ENCODE measurements at regions not wholly inside any gene's neighbourhood (a gene's known extent, or its start where the extent isn't known, plus 50 kb on each side); places are given as distances from the start of the nearest gene placed in this dataset.

GRCh38 chr10:8758029-8758428, 703.5 kb downstream of the GATA3 start:
- H3K27ac ChIP-seq (ENCODE audit: insufficient read depth, low read depth, low read length) = no peak overlapping the region
- no peaks in the 10 kb centered on the region for H3K9me1 ChIP-seq (replicated peaks; ENCODE audit: control insufficient read depth, extremely low read depth, insufficient read depth, low read length)
- dilution Hi-C loops (cut with MboI; ENCODE audit: extremely low pct_ligation_motif_present, low sequenced_read_pairs) (no loop called here), intact Hi-C loops (cut with micrococcal nuclease) (no loop called here)
- no peaks in the 10 kb centered on the region for H3K79me2 ChIP-seq (ENCODE audit: control insufficient read depth, insufficient read depth, low read length)
- H3K4me1 ChIP-seq (ENCODE audit: control insufficient read depth, extremely low read depth, insufficient read depth, low read length) = no peaks in the 10 kb centered on the region
- H3K27me3 ChIP-seq (ENCODE audit: control insufficient read depth in 2 of 2, insufficient read depth in 2 of 2, low read length in 2 of 2) = no peaks in the 10 kb centered on the region
- H3K4me2 ChIP-seq (ENCODE audit: insufficient read depth, low read length) = no peak overlapping the region
- DNase-seq (ENCODE audit: low read depth, low spot score) = no peak
- ChIA-PET CTCF (no interaction called here), POLR2A (no interaction called here)
- no peak for FAIRE-seq
- TF ChIP-seq POLR2AphosphoS5 (IDR thresholded peaks at IDR 0.05; ENCODE audit: insufficient read depth, low read depth, low read length) (no peak), MYC (IDR thresholded peaks at IDR 0.05; ENCODE audit: low read depth, low read length) (no peak), CTCF (IDR thresholded peaks at IDR 0.05; ENCODE audit: extremely low read depth in 1 of 2, insufficient read depth in 1 of 2, low read depth in 1 of 2, low read length in 2 of 2) (no peak), POLR2A (IDR thresholded peaks at IDR 0.05; ENCODE audit: low read depth, low read length) (no peak), FOS (IDR thresholded peaks at IDR 0.05; ENCODE audit: borderline replicate concordance, insufficient read depth, low read length) (no peak), EZH2 (IDR thresholded peaks at IDR 0.05; ENCODE audit: borderline replicate concordance, low read depth, low read length, severe bottlenecking) (no peak), MAX (IDR thresholded peaks at IDR 0.05; ENCODE audit: insufficient read depth, insufficient read length) (no peak), GATA2 (IDR thresholded peaks at IDR 0.05; ENCODE audit: insufficient read depth, insufficient read length, low read depth, low read length) (no peak), JUN (IDR thresholded peaks at IDR 0.05; ENCODE audit: borderline replicate concordance, insufficient read depth, insufficient read length, low read depth) (no peak)
- H3K9ac ChIP-seq (replicated peaks; ENCODE audit: extremely low read depth, insufficient read depth, low read length) = no peak overlapping the region
- H3K9me3 ChIP-seq (replicated peaks; ENCODE audit: control insufficient read depth, insufficient read depth, low read length) = no peaks in the 10 kb centered on the region
- no peaks in the 10 kb centered on the region for H4K20me1 ChIP-seq (replicated peaks; ENCODE audit: control insufficient read depth, extremely low read depth, insufficient read depth, low read length)
- no TSS peak for BruUV-seq (replicated peaks)
- H2AFZ ChIP-seq (ENCODE audit: low read depth, low read length) = no peak overlapping the region
- H3K36me3 ChIP-seq (ENCODE audit: control insufficient read depth in 2 of 2, extremely low read depth in 1 of 2, insufficient read depth in 2 of 2, low read length in 2 of 2) = no peaks in the 10 kb centered on the region
- no peak overlapping the region for H3K4me3 ChIP-seq (replicated peaks in 1 of 3; ENCODE audit: insufficient read depth in 1 of 3, low read depth in 1 of 3, low read length in 3 of 3)

Data from endothelial cell of umbilical vein (primary cell).